Ovary (tissue), 3 donors: ENCODE measurements at regions not wholly inside any gene's neighbourhood (a gene's known extent, or its start where the extent isn't known, plus 50 kb on each side); places are given as distances from the start of the nearest gene placed in this dataset.

Source experiments
- CTCF ChIP-seq, 3 donors: fragments of 450-650 bp in 2 of 3; fragments of 200-600 bp in 1 of 3; IDR thresholded peaks; one replicate each; pipeline versions ENCODE4 v1.5.1 to v1.8.0; 2016 to 2022; ENCODE audit warnings: antibody characterized with exemption in 3 of 3, mild to moderate bottlenecking in 1 of 3
- POLR2A ChIP-seq: fragments of 450-650 bp; IDR thresholded peaks from one replicate; pipeline ENCODE4 v1.6.1; 2017; ENCODE audit warnings: antibody characterized with exemption, mild to moderate bottlenecking, moderate library complexity
- donor health status: DM: no; HTN: no; CAD: no.

GRCh38 chr6:167756597-167756996 lies 70.1 kb upstream of the AFDN start:
- no peak for TF ChIP-seq CTCF (IDR thresholded peaks at IDR 0.05)
- no peak for TF ChIP-seq POLR2A
